ENCODE measurements at regions not wholly inside any gene's neighbourhood (a gene's known extent, or its start where the extent isn't known, plus 50 kb on each side); places are given as distances from the start of the nearest gene placed in this dataset.

GRCh38 chr13:71030784-71031183, 836.2 kb downstream of the DACH1 start (continued):
- TF ChIP-seq ZNF407 (CRISPR knock-in tag; IDR thresholded peaks at IDR 0.05; ENCODE audit: not compliant biosample characterization) (no peak), SNRNP70 (IDR thresholded peaks at IDR 0.05; ENCODE audit: low read depth, low read length) (no peak), PBX2 (CRISPR knock-in tag; IDR thresholded peaks at IDR 0.05) (no peak), ZNF24 (IDR thresholded peaks at IDR 0.05) (no peak), FOXJ3 (CRISPR knock-in tag; IDR thresholded peaks at IDR 0.05; ENCODE audit: borderline replicate concordance) (peak; percentile 57; the same call in 1 of the 2 replicates), BCL6 (CRISPR knock-in tag; IDR thresholded peaks at IDR 0.05) (0 out of 2 replicates have a peak, but pooled peaks have one; percentile 9), CREM (IDR thresholded peaks at IDR 0.05) (0 out of 2 replicates have a peak, but pooled peaks have one; percentile 37), CREM (CRISPR knock-in tag; IDR thresholded peaks at IDR 0.05) (no peak), ZNF503 (CRISPR knock-in tag; IDR thresholded peaks at IDR 0.05) (peak; percentile 48; the same call in 1 of the 2 replicates), CREBL2 (CRISPR knock-in tag; IDR thresholded peaks at IDR 0.05; ENCODE audit: borderline replicate concordance) (no peak), SOX13 (IDR thresholded peaks at IDR 0.05) (0 out of 2 replicates have a peak, but pooled peaks have one; percentile 49), SOX13 (CRISPR knock-in tag; conservative IDR thresholded peaks at IDR 0.05 in 1 of 2, IDR thresholded peaks at IDR 0.05 in 1 of 2) (peak in 1 of 2 experiments; percentile 95; a peak in 2 of 4 replicates), ZNF609 (CRISPR knock-in tag; IDR thresholded peaks at IDR 0.05; ENCODE audit: borderline replicate concordance) (peak; percentile 62; the same call in 1 of the 2 replicates)
